Endothelial cell of umbilical vein (primary cell): ENCODE measurements at regions not wholly inside any gene's neighbourhood (a gene's known extent, or its start where the extent isn't known, plus 50 kb on each side); places are given as distances from the start of the nearest gene placed in this dataset.

Source experiments
- BruUV-seq: library from RNA; stranded (reverse); fragments of 400-500 nt; replicated peaks from 2 replicates; lab custom pipeline; 2021; lab: Mats Ljungman, UMichigan
- CTCF ChIA-PET: fragments of 300-600, 350-600 bp; sonication (Branson Sonifier 250); formaldehyde crosslinking; loops from one replicate; lab custom pipeline; 2021; ENCODE audit warnings: antibody characterized with exemption, inconsistent platforms; lab: Charles Lee
- POLR2A ChIA-PET: fragments of 300-600, 350-600 bp; sonication (Branson Sonifier 250); formaldehyde crosslinking; loops from one replicate; lab custom pipeline; 2021; ENCODE audit warnings: antibody characterized with exemption, inconsistent platforms; lab: Charles Lee
- DNase-seq: peaks from one replicate; pipeline ENCODE4 v3.0.0-alpha.2; 2011; ENCODE audit warnings: low read depth, low spot score
- FAIRE-seq: peaks from 2 replicates; lab custom pipeline; 2011; peaks lifted over from hg19 to GRCh38; lab: Jason Lieb, UNC
- H2AFZ ChIP-seq: 2 replicates; pipeline ENCODE4 v1.6.0; 2012; ENCODE audit warnings: low read depth, low read length, control low read depth, inconsistent platforms
- H3K27ac ChIP-seq: 2 replicates; pipeline ENCODE4 v1.5.1; 2011; ENCODE audit warnings: low read depth, mild to moderate bottlenecking, control low read depth, low read length, moderate library complexity; ENCODE audit not compliant: insufficient read depth
- H3K27me3 ChIP-seq, 2 experiments: 2 replicates each; pipeline versions ENCODE4 v1.6.0 to v1.6.1; 2011; ENCODE audit warnings: low read length in 2 of 2, mixed read lengths in 1 of 2; ENCODE audit not compliant: control insufficient read depth in 2 of 2, insufficient read depth in 2 of 2
- H3K36me3 ChIP-seq, 2 experiments: 2 replicates in 1 of 2; 3 replicates in 1 of 2; pipeline ENCODE4 v1.5.1; 2011; ENCODE audit warnings: low read length in 2 of 2, mild to moderate bottlenecking in 1 of 2, moderate library complexity in 1 of 2; ENCODE audit not compliant: control insufficient read depth in 2 of 2, insufficient read depth in 2 of 2; ENCODE audit errors: extremely low read depth in 1 of 2
- H3K4me1 ChIP-seq: 3 replicates; pipeline ENCODE4 v1.5.1; 2011; ENCODE audit warnings: mild to moderate bottlenecking, low read length; ENCODE audit not compliant: control insufficient read depth, insufficient read depth; ENCODE audit errors: extremely low read depth
- H3K4me2 ChIP-seq: 2 replicates; pipeline ENCODE4 v1.6.1; 2011; ENCODE audit warnings: low read length, control low read depth, mixed read lengths; ENCODE audit not compliant: insufficient read depth
- H3K4me3 ChIP-seq, 3 experiments: fragments of 200-600 bp in 1 of 3; sonication (generic), shearing (Covaris generic) in 1 of 3; replicated peaks in 1 of 3; 2 replicates each; pipeline ENCODE4 v1.5.1; 2011 to 2016; ENCODE audit warnings: control low read depth in 3 of 3, low read length in 3 of 3, mild to moderate bottlenecking in 2 of 3, inconsistent platforms in 1 of 3, low read depth in 1 of 3, moderate library complexity in 1 of 3; ENCODE audit not compliant: insufficient read depth in 1 of 3
- H3K79me2 ChIP-seq: 2 replicates; pipeline ENCODE4 v1.6.0; 2012; ENCODE audit warnings: low read length, inconsistent platforms; ENCODE audit not compliant: control insufficient read depth, insufficient read depth
- H3K9ac ChIP-seq: replicated peaks from 2 replicates; pipeline ENCODE3; 2011; ENCODE audit warnings: low read length, control low read depth; ENCODE audit not compliant: insufficient read depth; ENCODE audit errors: extremely low read depth
- H3K9me1 ChIP-seq: replicated peaks from 3 replicates; pipeline ENCODE4 v1.6.0; 2011; ENCODE audit warnings: mild to moderate bottlenecking, low read length; ENCODE audit not compliant: control insufficient read depth, insufficient read depth; ENCODE audit errors: extremely low read depth
- H3K9me3 ChIP-seq: replicated peaks from 2 replicates; pipeline ENCODE4 v1.5.1; 2012; ENCODE audit warnings: low read length, inconsistent platforms; ENCODE audit not compliant: control insufficient read depth, insufficient read depth
- H4K20me1 ChIP-seq: replicated peaks from 2 replicates; pipeline ENCODE3; 2011; ENCODE audit warnings: mild to moderate bottlenecking, low read length; ENCODE audit not compliant: control insufficient read depth, insufficient read depth; ENCODE audit errors: extremely low read depth
- CTCF ChIP-seq, 2 donors: IDR thresholded peaks; 1 replicate in 1 of 2; 2 replicates in 1 of 2; pipeline ENCODE4 v1.5.1; 2011; ENCODE audit warnings: low read length in 2 of 2, mild to moderate bottlenecking in 2 of 2, moderate library complexity in 2 of 2, control low read depth in 1 of 2, inconsistent platforms in 1 of 2, low read depth in 1 of 2; ENCODE audit not compliant: insufficient read depth in 1 of 2; ENCODE audit errors: extremely low read depth in 1 of 2
- EZH2 ChIP-seq: IDR thresholded peaks from 2 replicates; pipeline ENCODE4 v1.6.1; 2012; ENCODE audit warnings: borderline replicate concordance, low read depth, mild to moderate bottlenecking, moderate library complexity, low read length, inconsistent platforms; ENCODE audit not compliant: severe bottlenecking
- FOS ChIP-seq: IDR thresholded peaks from 2 replicates; pipeline ENCODE4 v1.6.1; 2011; ENCODE audit warnings: mild to moderate bottlenecking, low read length, moderate library complexity, borderline replicate concordance; ENCODE audit not compliant: insufficient read depth
- GATA2 ChIP-seq: IDR thresholded peaks from 2 replicates; pipeline ENCODE4 v1.7.0; 2011; ENCODE audit warnings: low read depth, mild to moderate bottlenecking, moderate library complexity, mixed read lengths, low read length; ENCODE audit not compliant: insufficient read length, insufficient read depth
- JUN ChIP-seq: IDR thresholded peaks from 2 replicates; pipeline ENCODE4 v1.6.1; 2011; ENCODE audit warnings: borderline replicate concordance, low read depth; ENCODE audit not compliant: insufficient read length, insufficient read depth
- MAX ChIP-seq: IDR thresholded peaks from 2 replicates; pipeline ENCODE4 v1.6.1; 2011; ENCODE audit not compliant: insufficient read depth, insufficient read length
- MYC ChIP-seq: IDR thresholded peaks from one replicate; pipeline ENCODE4 v1.6.1; 2011; ENCODE audit warnings: mild to moderate bottlenecking, low read depth, low read length
- POLR2A ChIP-seq: IDR thresholded peaks from 2 replicates; pipeline ENCODE4 v1.6.1; 2012; ENCODE audit warnings: low read depth, mild to moderate bottlenecking, control low read depth, low read length
- POLR2AphosphoS5 ChIP-seq: IDR thresholded peaks from 2 replicates; pipeline ENCODE4 v1.6.1; 2012; ENCODE audit warnings: low read depth, mild to moderate bottlenecking, control low read depth, low read length, moderate library complexity; ENCODE audit not compliant: insufficient read depth
- dilution Hi-C: fragments of 300-500 bp; cut with MboI; formaldehyde crosslinking; loops from one replicate; pipeline ENCODE4 v1.15.0; 2019; ENCODE audit warnings: low sequenced_read_pairs; ENCODE audit not compliant: extremely low pct_ligation_motif_present
- intact Hi-C: fragments of 100-400 bp; cut with micrococcal nuclease; formaldehyde crosslinking; loops from one replicate; pipeline ENCODE4 v1.10.0; 2022

DNA sequence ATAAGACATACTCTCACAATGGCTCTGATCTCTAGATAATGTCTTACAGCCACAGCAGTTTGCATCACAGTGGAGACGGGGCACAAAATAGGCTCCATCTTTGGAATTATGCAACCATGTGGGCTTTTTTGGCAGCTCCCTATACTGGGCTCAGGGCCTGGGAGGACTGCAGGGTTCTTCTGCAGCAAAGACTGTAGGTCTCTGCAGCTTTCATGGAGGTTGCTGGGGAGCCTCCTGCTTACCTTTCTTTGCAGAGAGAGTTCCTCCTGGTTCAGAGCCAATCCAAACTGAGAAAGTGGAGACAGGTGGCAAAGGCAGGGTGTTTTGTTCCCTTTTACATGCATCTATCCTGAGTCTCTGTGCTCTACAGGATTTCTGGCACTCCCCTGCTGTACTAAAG is 558.0 kb downstream of the TLR4 start:
- dilution Hi-C loops, result no loop called here
- BruUV-seq, result no TSS peak
- no peaks in the 10 kb centered on the region for H3K4me1 ChIP-seq

More for the DNA sequence above, 558.0 kb downstream of the TLR4 start:
- no peak overlapping the region for H2AFZ ChIP-seq
- intact Hi-C loops, result no loop called here
- H3K27me3 ChIP-seq, result no peaks in the 10 kb centered on the region
- ChIA-PET POLR2A (no interaction called here), CTCF (no interaction called here)
- no peak overlapping the region for H3K4me2 ChIP-seq
- no peak overlapping the region for H3K27ac ChIP-seq
- H4K20me1 ChIP-seq, result no peaks in the 10 kb centered on the region
- H3K4me3 ChIP-seq, result no peak overlapping the region
- H3K9me1 ChIP-seq, result no peaks in the 10 kb centered on the region
- H3K79me2 ChIP-seq, result no peaks in the 10 kb centered on the region
- FAIRE-seq (no peak), DNase-seq (no peak)
- TF ChIP-seq FOS (no peak), MAX (no peak), MYC (no peak), GATA2 (no peak), CTCF (IDR thresholded peaks at IDR 0.05; ENCODE audit: extremely low read depth in 1 of 2, insufficient read depth in 1 of 2, low read depth in 1 of 2, low read length in 2 of 2) (no peak), JUN (no peak), EZH2 (no peak), POLR2AphosphoS5 (no peak), POLR2A (no peak)
- no peaks in the 10 kb centered on the region for H3K9me3 ChIP-seq
- no peak overlapping the region for H3K9ac ChIP-seq
- H3K36me3 ChIP-seq, result no peaks in the 10 kb centered on the region
